NCI-H510A (cell line): ENCODE measurements at regions not wholly inside any gene's neighbourhood (a gene's known extent, or its start where the extent isn't known, plus 50 kb on each side); places are given as distances from the start of the nearest gene placed in this dataset.
"Not testable (repeated sequence)": the region's sequence is repeated elsewhere in the genome, so short reads cannot be mapped to it uniquely, and the experiment has no call there.

Experiments used
- DNase-seq: peaks from one replicate; lab custom pipeline; 2025; lab: John Stamatoyannopoulos, UW

- DNase-seq: no peak
These were observed 52.7 kb upstream of the SERBP1 start for GRCh38 chr1:67482733-67483482.

DNA sequence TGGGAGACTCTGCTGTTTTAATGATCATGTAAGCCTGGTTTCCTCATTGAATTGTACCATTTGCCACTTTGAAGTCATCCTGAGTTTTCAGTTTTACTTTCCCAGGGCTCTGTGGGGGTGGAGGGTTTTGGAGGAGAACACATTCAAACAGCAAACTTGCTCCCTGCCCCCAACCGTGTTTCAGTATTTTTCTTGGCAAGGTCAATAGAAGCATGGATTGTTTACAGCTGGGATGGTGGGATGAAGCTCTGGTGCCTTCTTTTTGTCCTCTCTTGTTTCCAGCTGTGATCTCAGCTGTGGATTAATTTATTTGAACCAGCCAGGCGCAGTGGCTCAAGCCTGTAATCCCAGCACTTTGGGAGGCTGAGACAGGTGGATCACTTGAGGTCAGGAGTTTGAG is 54.3 kb upstream of the SERBP1 start:
- no peak for DNase-seq

GRCh38 chr1:67485046-67485811 is 55.0 kb upstream of the SERBP1 start:
- DNase-seq: no peak

GRCh38 chr1:67489643-67490042 is 59.4 kb upstream of the SERBP1 start:
- DNase-seq: no peak

DNA sequence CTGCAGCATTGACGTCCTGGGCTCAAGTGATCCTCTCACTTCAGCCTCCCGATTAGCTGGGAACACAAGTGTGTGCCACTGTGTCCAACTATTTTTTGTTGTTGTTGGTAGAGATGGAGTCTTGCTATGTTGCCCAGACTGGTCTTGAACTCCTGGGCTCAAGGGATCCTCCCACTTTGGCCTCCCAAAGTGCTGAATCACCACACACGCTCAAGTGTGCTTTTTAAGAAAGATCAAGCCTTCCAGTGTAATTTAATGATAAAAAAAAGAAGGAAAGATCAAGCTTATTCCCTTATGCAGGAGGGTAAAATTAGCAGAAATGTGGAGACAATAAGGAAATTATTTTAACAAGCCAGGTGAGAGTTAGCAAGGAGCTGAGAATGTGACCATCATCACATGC is 61.1 kb upstream of the SERBP1 start:
- DNase-seq: no peak

GRCh38 chr1:67493148-67493547 is 62.9 kb upstream of the SERBP1 start:
- no peak for DNase-seq

DNA sequence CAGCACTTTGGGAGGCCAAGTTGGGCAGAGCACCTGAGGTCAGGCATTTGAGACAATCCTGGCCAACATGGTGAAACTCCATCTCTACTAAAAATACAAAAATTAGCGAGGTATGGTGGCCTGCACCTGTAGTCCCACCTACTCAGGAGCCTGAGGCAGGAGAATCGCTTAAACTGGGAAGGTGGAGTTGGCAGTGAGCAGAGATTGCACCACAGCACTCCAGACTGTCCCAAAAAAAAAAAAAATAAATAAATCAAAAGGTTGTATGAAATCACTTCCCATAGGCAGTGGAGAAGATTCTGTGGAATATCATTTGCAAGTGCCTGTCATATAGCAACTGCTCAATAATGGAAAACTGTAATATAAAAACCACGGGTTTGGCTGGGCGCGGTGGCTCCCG is 65.1 kb upstream of the SERBP1 start:
- DNase-seq: no peak

DNA sequence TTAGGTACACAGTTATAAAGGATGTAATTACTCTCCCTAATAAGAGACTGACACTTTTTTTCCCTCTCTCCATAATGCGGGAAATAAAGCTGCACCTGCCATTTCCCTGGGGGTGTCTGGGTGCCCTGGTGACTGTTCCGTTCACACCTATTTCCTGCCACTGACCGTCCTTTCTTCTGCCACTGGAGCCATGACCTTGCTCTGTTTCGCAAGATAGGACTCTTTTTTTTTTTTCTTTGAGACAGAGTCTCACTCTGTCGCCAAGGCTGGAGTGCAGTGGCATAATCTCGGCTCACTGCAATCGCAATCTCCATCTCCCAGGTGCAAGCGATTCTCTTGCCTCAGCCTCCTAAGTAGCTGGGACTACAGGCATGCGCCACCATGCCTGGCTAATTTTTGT is 66.1 kb upstream of the SERBP1 start:
- DNase-seq: no peak

GRCh38 chr1:67500413-67500959 is 70.3 kb upstream of the SERBP1 start:
- DNase-seq: peak; percentile 89

GRCh38 chr1:67503974-67504373 is 73.8 kb upstream of the SERBP1 start:
- no peak for DNase-seq

DNA sequence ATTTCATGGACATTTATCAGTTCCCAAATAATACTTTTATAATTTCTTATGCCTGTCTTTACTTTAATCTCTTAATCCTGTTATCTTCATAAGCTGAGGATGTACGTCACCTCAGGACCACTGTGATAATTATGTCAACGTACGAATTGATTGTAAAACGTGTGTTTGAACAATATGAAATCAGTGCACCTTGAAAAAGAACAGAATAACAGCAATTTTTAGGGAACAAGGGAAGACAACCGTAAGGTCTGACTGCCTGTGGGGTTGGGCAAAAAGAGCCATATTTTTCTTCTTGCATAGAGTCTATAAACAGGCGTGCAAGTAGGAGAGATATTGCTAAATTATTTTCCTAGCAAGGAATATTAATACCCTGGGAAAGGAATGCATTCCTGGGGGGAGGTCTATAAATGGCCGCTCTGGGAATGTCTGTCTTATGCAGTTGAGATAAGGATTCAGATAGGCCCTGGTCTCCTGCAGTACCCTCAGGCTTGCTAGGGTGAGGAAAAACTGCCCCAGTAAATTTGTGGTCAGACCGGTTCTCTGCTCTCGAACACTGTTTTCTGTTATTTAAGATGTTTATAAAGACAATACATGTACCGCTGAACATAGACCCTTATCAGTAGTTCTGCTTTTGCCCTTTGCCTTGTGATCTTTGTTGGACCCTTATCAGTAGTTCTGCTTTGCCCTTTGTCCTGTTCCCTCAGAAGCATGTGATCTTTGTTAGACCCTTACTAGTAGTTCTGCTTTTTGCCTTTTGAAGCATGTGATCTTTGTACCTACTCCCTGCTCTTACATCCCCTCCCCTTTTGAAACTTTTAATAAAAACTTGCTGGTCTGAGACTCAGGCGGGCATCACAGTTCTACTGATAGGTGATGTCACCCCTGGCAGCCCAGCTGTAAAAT is 83.4 kb upstream of the SERBP1 start:
- not testable (repeated sequence) for DNase-seq

- no peak for DNase-seq
These were observed 84.1 kb upstream of the SERBP1 start for GRCh38 chr1:67514300-67514699.

- DNase-seq: no peak
These were observed 84.6 kb upstream of the SERBP1 start for GRCh38 chr1:67514786-67515185.

GRCh38 chr1:67515324-67516080 is 85.3 kb upstream of the SERBP1 start:
- no peak for DNase-seq

DNA sequence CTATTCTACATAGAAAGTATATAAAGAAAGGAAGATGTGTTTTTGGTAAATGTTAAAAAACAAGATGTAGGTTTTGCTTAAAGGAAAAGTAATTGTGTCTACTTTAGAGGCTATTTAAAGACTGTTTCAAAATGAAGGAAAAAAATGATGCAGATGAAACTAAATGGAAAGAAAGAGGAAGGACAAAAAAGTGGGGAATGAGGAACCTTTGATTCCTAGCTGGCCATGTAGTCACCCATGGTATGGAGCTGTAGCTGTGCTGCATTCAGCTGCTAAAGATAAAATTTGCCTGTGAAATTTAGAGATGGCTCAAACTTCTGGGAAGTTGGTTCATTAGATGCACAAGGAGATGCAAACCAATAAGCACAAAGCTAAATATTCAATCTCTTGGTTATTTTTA is 86.8 kb upstream of the SERBP1 start:
- DNase-seq: no peak

DNA sequence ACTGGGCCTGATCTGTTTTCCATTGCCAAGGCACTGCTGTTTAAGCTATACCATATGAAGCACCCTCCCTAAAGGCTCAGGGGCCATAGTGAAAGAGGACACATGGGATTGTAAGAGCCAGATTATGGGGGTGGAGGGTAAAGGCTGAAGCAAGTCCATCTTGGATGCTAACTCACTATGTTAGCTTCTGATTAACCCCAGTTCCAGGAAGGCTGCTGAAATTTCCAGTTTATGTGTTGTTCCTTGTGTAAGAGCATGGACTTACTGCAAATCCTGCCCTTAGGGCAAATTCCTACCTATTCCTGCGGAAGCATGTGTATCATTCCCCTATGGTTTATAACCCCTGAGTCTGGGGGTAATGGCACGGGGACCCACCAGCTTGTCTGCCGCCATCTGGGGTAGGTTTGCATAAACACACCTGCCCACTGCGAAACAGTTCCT is 91.8 kb upstream of the SERBP1 start:
- DNase-seq: no peak

DNA sequence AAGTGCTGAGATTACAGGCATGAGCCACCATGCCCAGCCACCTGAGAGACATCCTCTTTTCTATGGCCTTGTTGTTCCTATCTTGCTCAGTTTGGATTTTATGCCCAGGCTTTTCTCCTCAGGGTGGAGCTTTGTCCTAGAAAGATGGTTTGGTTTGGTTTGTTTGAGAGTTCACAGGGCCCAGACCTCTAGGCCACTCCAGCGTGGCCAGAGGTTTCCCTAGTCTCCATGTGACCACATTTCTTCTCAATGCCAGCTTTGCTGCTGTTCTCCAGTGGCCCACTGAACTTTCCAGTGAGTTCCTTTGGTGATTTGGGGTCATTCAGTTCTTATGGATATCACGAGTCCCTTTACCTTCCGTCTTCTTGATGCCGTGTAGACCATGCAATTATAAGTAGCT is 92.6 kb upstream of the SERBP1 start:
- DNase-seq: no peak

DNA sequence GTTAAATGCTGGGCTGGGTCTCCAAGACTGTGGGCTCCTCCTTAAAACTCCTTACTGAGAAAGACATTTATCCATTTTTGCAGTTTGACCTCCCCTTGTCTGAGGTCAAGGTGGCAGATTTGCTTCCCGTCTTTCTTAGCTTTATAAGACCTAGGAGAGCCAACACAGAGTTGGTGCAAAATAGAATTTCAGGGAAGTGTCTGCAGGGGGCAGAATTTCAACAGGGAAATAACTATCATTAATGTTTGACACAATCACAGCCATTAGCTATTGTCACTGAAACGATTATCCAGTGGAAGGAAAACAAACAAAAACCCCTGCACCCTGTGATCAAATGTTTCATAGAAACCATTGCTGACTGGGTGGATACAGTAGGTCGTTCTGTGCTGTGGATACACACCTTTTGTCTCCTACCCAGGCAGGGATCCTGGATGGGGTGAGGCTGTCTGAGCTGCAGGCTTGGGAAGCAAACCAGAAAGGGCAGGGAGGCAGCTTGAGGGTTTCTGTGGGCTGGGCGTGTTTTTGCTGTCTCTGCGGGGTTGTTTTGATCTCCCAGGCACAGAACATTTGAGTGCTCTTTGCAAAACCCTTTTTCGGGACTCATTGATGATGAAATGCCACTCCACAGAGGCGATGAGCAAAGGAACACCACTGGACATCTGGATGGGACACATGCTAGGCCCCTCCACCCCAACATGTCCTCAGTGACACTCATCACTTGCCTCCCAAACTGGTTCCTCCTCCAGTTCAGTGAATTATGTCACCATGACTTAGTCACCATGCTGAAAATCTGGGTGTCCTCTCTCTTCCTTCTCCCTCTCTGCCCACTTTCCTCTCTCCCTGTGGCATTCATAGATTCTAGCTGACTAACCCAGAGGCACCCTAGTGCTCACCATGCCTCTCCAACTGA is 94.2 kb upstream of the SERBP1 start:
- DNase-seq: no peak

GRCh38 chr1:67525053-67525760 is 95.0 kb upstream of the SERBP1 start:
- DNase-seq: no peak

DNA sequence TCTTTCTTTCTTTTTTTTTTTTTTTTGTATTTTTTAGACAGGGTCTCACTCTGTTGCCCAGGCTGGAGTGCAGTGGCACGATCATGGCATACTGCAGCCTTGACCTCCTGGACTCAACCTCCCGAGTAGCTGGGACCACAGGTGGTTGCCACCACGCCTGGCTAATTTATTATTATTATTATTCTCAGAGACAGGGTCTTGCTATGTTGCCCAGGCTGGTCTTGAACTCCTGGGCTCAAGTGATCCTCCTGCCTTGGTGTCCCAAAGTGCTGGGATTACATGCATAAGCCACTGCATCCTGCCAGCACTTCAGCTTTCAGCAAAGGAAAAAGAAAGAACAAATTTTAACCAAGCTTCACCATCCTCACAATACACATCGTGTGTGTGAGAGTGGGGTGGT is 97.9 kb upstream of the SERBP1 start:
- DNase-seq: no peak
